HepG2 (cell line): ENCODE measurements at regions not wholly inside any gene's neighbourhood (a gene's known extent, or its start where the extent isn't known, plus 50 kb on each side); places are given as distances from the start of the nearest gene placed in this dataset.

ENCODE experiments used
- JUND ChIP-seq: sonication (generic); formaldehyde crosslinking; IDR thresholded peaks from 2 replicates; pipeline ENCODE4 v1.8.0; 2022; ENCODE audit warnings: mild to moderate bottlenecking, missing genetic modification reagents
- MTA1 ChIP-seq: sonication (generic); formaldehyde crosslinking; IDR thresholded peaks from 2 replicates; pipeline ENCODE4 v1.4.0; 2020; ENCODE audit warnings: missing genetic modification reagents, mild to moderate bottlenecking, borderline replicate concordance
- MYNN ChIP-seq: sonication (generic); formaldehyde crosslinking; IDR thresholded peaks from 2 replicates; pipeline ENCODE4 v1.4.0; 2020; ENCODE audit warnings: mild to moderate bottlenecking, low read depth, missing genetic modification reagents
- TBP ChIP-seq: sonication (generic); formaldehyde crosslinking; IDR thresholded peaks from 2 replicates; pipeline ENCODE4 v1.5.0; 2020; ENCODE audit warnings: missing genetic modification reagents
- ZNF274 ChIP-seq: sonication (generic); formaldehyde crosslinking; IDR thresholded peaks from 2 replicates; pipeline ENCODE4 v1.5.1; 2020; ENCODE audit warnings: mild to moderate bottlenecking, missing genetic modification reagents
- ZNF563 ChIP-seq: sonication (generic); formaldehyde crosslinking; IDR thresholded peaks from 2 replicates; pipeline ENCODE4 v1.8.0; 2022; ENCODE audit warnings: mild to moderate bottlenecking, moderate library complexity, missing genetic modification reagents
- ZSCAN25 ChIP-seq: sonication (generic); formaldehyde crosslinking; IDR thresholded peaks from 2 replicates; pipeline ENCODE4 v1.8.0; 2022; ENCODE audit warnings: mild to moderate bottlenecking, missing genetic modification reagents
- TF ChIP-seq, protein P1 (sequence below): sonication (generic); formaldehyde crosslinking; IDR thresholded peaks from 2 replicates; pipeline ENCODE4 v1.4.0; 2020; ENCODE audit warnings: missing genetic modification reagents
- TF ChIP-seq, protein P2 (sequence below): sonication (generic); formaldehyde crosslinking; IDR thresholded peaks from 2 replicates; pipeline ENCODE4 v1.5.0; 2020; ENCODE audit warnings: missing genetic modification reagents
- TF ChIP-seq, protein P3 (sequence below): IDR thresholded peaks from 2 replicates; pipeline ENCODE4 v1.6.1; 2016; ENCODE audit warnings: low read depth
- TF ChIP-seq, protein P4 (sequence below): sonication (generic); formaldehyde crosslinking; IDR thresholded peaks from 2 replicates; pipeline ENCODE4 v1.5.0; 2020; ENCODE audit warnings: mild to moderate bottlenecking, missing genetic modification reagents, moderate library complexity

DNA sequence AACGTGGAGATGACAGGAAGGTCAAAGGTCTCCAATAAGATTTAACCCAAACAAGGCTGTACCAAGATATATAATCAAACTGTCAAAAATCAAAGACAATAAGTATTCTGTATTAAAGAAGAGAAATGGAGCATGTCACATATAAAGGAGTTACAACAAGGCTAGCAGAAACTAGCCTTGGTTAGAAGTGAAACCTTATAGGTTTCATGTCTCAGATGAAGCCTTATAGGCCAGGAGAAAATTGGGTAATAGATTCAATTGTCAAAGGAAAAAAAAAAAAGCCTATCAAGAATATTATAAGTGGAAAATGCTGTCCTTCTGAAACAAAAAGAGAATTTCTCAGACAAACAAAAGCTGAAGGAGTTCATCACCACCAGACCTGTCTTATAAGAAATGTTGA lies 419.4 kb downstream of the CDH11 start:
- TF ChIP-seq, protein P1, sequence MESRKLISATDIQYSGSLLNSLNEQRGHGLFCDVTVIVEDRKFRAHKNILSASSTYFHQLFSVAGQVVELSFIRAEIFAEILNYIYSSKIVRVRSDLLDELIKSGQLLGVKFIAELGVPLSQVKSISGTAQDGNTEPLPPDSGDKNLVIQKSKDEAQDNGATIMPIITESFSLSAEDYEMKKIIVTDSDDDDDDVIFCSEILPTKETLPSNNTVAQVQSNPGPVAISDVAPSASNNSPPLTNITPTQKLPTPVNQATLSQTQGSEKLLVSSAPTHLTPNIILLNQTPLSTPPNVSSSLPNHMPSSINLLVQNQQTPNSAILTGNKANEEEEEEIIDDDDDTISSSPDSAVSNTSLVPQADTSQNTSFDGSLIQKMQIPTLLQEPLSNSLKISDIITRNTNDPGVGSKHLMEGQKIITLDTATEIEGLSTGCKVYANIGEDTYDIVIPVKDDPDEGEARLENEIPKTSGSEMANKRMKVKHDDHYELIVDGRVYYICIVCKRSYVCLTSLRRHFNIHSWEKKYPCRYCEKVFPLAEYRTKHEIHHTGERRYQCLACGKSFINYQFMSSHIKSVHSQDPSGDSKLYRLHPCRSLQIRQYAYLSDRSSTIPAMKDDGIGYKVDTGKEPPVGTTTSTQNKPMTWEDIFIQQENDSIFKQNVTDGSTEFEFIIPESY (CRISPR knock-in tag), result no peak
- TF ChIP-seq, protein P2, sequence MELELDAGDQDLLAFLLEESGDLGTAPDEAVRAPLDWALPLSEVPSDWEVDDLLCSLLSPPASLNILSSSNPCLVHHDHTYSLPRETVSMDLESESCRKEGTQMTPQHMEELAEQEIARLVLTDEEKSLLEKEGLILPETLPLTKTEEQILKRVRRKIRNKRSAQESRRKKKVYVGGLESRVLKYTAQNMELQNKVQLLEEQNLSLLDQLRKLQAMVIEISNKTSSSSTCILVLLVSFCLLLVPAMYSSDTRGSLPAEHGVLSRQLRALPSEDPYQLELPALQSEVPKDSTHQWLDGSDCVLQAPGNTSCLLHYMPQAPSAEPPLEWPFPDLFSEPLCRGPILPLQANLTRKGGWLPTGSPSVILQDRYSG (CRISPR knock-in tag), result no peak
- TF ChIP-seq, protein P3, sequence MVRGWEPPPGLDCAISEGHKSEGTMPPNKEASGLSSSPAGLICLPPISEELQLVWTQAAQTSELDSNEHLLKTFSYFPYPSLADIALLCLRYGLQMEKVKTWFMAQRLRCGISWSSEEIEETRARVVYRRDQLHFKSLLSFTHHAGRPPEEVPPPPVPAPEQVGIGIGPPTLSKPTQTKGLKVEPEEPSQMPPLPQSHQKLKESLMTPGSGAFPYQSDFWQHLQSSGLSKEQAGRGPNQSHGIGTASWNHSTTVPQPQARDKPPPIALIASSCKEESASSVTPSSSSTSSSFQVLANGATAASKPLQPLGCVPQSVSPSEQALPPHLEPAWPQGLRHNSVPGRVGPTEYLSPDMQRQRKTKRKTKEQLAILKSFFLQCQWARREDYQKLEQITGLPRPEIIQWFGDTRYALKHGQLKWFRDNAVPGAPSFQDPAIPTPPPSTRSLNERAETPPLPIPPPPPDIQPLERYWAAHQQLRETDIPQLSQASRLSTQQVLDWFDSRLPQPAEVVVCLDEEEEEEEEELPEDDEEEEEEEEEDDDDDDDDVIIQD (CRISPR knock-in tag), result no peak
- TF ChIP-seq MYNN, result no peak
- TF ChIP-seq ZNF274 (CRISPR knock-in tag), result no peak
- TF ChIP-seq, protein P4, sequence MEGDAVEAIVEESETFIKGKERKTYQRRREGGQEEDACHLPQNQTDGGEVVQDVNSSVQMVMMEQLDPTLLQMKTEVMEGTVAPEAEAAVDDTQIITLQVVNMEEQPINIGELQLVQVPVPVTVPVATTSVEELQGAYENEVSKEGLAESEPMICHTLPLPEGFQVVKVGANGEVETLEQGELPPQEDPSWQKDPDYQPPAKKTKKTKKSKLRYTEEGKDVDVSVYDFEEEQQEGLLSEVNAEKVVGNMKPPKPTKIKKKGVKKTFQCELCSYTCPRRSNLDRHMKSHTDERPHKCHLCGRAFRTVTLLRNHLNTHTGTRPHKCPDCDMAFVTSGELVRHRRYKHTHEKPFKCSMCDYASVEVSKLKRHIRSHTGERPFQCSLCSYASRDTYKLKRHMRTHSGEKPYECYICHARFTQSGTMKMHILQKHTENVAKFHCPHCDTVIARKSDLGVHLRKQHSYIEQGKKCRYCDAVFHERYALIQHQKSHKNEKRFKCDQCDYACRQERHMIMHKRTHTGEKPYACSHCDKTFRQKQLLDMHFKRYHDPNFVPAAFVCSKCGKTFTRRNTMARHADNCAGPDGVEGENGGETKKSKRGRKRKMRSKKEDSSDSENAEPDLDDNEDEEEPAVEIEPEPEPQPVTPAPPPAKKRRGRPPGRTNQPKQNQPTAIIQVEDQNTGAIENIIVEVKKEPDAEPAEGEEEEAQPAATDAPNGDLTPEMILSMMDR (CRISPR knock-in tag), result no peak
- no peak for TF ChIP-seq MTA1 (CRISPR knock-in tag)
- TF ChIP-seq ZSCAN25, result no peak
- TF ChIP-seq JUND (CRISPR knock-in tag), result no peak
- no peak for TF ChIP-seq ZNF563
- TF ChIP-seq TBP, result no peak
